C4-2B (cell line): ENCODE measurements at regions not wholly inside any gene's neighbourhood (a gene's known extent, or its start where the extent isn't known, plus 50 kb on each side); places are given as distances from the start of the nearest gene placed in this dataset.

Experiments
- ZFX ChIP-seq: fragments of 450-650 bp; IDR thresholded peaks from 2 replicates; pipeline ENCODE4 v1.6.1; 2017
- TF ChIP-seq, protein P1 (sequence below): fragments of 450-650 bp; conservative IDR thresholded peaks from 2 replicates; pipeline ENCODE4 v1.5.1; 2017; ENCODE audit warnings: mild to moderate bottlenecking

DNA sequence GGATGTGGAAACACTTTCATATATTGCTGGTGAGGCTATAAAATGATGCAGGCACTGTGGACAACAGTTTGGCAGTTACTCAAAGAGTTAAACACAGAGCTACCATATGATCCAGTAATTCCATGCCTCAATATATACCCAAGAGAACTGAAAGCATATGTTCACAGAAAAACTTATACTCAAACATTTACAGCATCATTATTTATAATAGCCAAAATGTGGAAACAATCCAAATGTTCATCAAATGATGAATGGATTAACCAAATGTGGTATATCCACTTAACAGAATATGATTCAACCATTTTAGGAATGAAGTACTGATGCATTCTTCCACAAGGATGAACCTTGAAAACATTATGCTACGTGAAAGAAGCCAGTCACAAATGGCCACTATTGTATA, 603.8 kb downstream of the IQCM start:
- TF ChIP-seq, protein P1, sequence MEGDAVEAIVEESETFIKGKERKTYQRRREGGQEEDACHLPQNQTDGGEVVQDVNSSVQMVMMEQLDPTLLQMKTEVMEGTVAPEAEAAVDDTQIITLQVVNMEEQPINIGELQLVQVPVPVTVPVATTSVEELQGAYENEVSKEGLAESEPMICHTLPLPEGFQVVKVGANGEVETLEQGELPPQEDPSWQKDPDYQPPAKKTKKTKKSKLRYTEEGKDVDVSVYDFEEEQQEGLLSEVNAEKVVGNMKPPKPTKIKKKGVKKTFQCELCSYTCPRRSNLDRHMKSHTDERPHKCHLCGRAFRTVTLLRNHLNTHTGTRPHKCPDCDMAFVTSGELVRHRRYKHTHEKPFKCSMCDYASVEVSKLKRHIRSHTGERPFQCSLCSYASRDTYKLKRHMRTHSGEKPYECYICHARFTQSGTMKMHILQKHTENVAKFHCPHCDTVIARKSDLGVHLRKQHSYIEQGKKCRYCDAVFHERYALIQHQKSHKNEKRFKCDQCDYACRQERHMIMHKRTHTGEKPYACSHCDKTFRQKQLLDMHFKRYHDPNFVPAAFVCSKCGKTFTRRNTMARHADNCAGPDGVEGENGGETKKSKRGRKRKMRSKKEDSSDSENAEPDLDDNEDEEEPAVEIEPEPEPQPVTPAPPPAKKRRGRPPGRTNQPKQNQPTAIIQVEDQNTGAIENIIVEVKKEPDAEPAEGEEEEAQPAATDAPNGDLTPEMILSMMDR = no peak
- TF ChIP-seq ZFX = no peak
